ENCODE measurements at regions not wholly inside any gene's neighbourhood (a gene's known extent, or its start where the extent isn't known, plus 50 kb on each side); places are given as distances from the start of the nearest gene placed in this dataset.

DNA sequence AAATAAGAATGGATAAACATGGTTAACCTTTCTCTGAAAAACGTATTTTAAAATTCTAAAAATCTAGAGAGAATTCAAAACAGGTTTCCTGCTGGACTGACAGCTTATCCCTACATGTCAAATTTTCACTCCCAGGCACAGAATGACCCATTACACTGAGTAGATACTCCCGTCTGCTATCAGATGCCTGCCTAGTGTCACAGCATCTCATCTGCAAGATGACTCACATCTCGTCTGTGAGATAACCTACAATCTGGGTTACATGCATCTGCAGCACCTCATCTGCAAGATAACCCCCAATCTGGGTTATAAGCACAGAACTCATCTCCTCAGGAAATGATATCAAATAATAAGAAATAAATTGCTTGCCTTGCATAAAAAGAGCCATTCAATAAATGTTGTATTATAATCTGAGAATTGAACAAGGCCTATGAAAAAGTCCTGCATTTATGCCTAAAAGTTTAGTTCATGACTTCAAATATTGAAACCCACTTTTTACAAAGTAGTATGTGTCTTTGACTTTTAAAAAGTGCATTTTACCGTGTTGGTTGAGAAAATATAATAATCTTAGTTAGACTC lies 188.3 kb upstream of the THBS1 start:
- TF ChIP-seq, protein P1, sequence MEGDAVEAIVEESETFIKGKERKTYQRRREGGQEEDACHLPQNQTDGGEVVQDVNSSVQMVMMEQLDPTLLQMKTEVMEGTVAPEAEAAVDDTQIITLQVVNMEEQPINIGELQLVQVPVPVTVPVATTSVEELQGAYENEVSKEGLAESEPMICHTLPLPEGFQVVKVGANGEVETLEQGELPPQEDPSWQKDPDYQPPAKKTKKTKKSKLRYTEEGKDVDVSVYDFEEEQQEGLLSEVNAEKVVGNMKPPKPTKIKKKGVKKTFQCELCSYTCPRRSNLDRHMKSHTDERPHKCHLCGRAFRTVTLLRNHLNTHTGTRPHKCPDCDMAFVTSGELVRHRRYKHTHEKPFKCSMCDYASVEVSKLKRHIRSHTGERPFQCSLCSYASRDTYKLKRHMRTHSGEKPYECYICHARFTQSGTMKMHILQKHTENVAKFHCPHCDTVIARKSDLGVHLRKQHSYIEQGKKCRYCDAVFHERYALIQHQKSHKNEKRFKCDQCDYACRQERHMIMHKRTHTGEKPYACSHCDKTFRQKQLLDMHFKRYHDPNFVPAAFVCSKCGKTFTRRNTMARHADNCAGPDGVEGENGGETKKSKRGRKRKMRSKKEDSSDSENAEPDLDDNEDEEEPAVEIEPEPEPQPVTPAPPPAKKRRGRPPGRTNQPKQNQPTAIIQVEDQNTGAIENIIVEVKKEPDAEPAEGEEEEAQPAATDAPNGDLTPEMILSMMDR (IDR thresholded peaks at IDR 0.05; ENCODE audit: insufficient read depth, missing control alignments): no peak
- DNase-seq (ENCODE audit: insufficient read length, low spot score): no peak
- FAIRE-seq: no peak

DNA sequence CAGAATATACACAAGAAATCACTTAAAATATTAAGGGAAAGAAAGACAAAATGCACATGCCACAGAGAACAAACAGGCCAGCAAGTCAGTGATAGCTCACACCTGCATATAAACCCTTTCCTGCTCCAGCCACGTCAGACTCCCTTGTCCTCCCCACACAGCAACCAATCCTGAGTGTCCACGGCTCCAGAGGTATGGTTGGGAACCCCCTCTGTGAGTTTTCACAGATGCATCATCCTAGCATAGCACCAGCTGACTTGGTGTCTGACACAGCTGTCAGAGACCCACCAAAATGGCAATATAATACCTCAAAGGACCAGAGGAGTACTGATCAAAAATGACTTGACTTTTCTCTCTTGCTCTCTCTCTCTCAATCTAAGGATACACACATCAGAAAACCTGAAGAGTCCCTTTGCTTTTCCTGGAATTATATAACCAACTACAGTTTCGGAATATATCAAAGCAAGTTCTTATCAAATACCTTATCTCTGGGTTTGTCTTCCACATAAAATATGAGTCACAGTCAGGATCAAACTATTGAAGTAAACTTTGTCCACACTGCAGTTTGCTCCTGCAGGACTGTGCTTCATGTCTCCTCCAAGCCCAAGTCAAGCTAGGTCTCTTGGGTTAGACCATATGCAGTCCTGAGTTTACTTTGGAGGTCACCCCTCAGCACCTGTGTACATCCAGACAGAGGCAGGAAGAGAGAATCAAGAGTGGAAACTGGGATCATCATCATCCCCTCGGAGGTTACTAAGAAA lies 187.1 kb upstream of the THBS1 start:
- DNase-seq (ENCODE audit: insufficient read length, low spot score) (no peak), FAIRE-seq (no peak)
- TF ChIP-seq, protein P1 (IDR thresholded peaks at IDR 0.05; ENCODE audit: insufficient read depth, missing control alignments): no peak

DNA sequence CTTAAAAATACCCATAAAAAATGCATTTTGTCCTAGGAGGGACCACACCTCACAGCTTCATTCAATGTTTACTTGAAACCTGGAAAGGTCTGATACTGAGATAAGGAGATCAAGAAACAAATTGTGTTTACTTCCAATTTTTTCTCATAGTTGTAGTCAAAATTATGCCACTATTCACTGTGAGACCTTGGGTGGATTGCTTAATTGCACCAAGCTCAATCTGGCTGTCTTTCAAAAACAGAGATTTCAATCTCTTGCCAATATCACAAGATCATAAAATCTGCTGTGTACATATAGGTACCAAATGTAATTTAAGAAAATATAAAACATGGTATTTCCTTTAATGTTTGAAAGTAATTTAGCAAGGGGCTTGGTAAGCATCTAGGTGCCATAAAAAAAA lies 186.4 kb upstream of the THBS1 start:
- FAIRE-seq: no peak
- TF ChIP-seq, protein P1 (IDR thresholded peaks at IDR 0.05; ENCODE audit: insufficient read depth, missing control alignments): no peak
- DNase-seq (ENCODE audit: insufficient read length, low spot score): no peak

DNA sequence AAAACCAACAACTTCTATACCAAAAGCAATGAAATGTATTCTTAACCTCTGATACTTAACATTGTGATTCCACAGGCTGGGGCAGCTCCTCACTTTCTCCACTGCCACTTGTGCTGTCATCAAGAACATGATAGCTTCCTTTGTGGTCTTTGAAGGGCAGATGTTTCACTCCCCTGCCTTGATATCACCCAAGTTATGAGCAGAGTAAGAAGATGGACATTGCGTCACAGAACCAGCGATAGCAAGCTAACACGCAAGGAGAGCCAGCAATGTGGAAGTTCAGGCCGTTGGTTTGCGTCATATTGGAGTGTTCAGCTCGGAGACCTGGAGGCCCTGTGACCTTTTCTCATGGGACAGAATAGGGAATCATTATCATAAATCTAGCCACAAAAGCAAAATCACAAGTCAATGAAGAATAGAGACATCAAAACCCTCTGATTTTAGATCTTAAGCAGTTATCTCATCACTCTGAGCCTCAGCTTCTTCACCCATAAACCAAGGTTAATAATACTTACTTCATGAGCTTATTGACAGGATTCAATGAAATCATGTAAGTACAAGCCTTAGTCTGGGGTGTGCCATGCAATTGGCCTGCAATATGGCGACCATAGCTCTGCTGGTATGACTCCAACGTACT lies 183.8 kb upstream of the THBS1 start:
- no peak for DNase-seq (ENCODE audit: insufficient read length, low spot score)
- FAIRE-seq: no peak
- TF ChIP-seq, protein P1 (IDR thresholded peaks at IDR 0.05; ENCODE audit: insufficient read depth, missing control alignments): no peak

DNA sequence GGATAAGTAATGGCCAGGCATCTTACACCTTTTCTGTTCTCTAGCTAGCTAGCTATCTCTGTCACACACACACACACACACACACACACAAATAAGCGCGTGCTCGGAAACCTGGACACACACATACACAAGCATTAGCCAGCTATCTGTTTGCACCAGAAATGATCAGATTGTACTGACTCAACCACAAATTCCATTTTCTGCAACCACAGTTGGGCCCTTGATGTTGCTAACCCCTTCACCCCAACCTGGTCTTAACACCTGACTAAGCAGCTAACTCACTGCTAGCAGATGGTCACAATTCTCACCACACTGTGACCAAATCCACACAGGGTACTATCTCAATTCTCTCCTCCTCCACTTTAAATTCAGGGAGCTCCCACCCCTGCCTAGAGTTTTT lies 183.0 kb upstream of the THBS1 start:
- DNase-seq (ENCODE audit: insufficient read length, low spot score) (no peak), FAIRE-seq (no peak)
- TF ChIP-seq, protein P1 (IDR thresholded peaks at IDR 0.05; ENCODE audit: insufficient read depth, missing control alignments): no peak

DNA sequence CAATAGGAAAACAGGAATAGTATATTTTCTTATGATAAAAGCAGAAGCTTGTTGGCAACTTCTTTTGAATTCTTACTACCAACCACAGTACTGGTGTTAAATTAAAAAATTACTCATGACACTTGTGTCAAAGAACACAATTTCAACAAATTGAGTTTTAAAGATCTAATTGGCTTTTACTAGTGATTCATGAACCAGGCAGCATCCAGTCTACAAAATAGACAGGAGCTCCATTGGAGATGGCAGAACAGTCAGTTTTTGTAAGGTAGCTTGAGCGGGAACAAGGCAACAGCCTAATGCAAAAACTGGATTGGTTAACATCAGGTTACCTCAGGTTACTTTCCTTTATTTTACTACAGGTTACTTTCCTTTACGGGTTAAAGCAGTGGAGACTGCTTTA lies 181.3 kb upstream of the THBS1 start:
- TF ChIP-seq, protein P1 (IDR thresholded peaks at IDR 0.05; ENCODE audit: insufficient read depth, missing control alignments): no peak
- FAIRE-seq (no peak), DNase-seq (ENCODE audit: insufficient read length, low spot score) (no peak)

DNA sequence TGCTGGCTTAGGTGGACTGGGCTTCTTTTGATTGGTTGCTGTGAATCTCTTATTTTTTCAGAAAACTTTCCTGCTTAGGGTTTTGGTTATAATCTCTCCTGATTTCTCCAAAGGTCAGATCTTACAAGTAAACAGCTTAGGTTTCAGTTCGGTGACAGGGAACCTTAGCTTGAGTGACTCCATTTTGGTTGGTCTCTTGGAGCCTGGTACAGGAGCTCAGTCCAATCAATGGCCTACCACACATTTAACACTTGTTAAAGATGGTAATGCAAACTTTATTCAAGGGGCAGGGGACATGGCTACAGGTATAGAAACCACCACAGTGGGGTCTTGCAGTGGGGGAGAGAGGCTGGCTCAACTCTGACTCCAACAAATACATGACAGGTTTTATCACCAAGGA lies 180.9 kb upstream of the THBS1 start:
- FAIRE-seq (no peak), DNase-seq (ENCODE audit: insufficient read length, low spot score) (no peak)
- TF ChIP-seq, protein P1 (IDR thresholded peaks at IDR 0.05; ENCODE audit: insufficient read depth, missing control alignments): no peak

All from D721Med (cell line).